ENCODE measurements at regions not wholly inside any gene's neighbourhood (a gene's known extent, or its start where the extent isn't known, plus 50 kb on each side); places are given as distances from the start of the nearest gene placed in this dataset.

- no peak overlapping the region for H3K27ac ChIP-seq (ENCODE audit: low read length)
- intact Hi-C loops (cut with micrococcal nuclease; ENCODE audit: unreplicated experiment) (no loop called here), in situ Hi-C loops (cut with HindIII; ENCODE audit: low pct_unique_long_range_greater_than_20kb, low sequenced_read_pairs) (no loop called here)
- H3K9me3 ChIP-seq (ENCODE audit: control insufficient read depth, insufficient read depth, low read depth, low read length): no peaks in the 10 kb centered on the region
- no peaks in the 10 kb centered on the region for H3K36me3 ChIP-seq (ENCODE audit: control insufficient read depth, insufficient read depth, low read length)
- no peak overlapping the region for H3K4me3 ChIP-seq (ENCODE audit: low read depth in 2 of 2, low read length in 2 of 2)
- no peaks in the 10 kb centered on the region for H3K27me3 ChIP-seq (ENCODE audit: control insufficient read depth, insufficient read depth, low read length)
- DNase-seq (ENCODE audit: low read depth, low spot score) (no peak), ATAC-seq (no peak)
- no peak for TF ChIP-seq TCF7L2 (IDR thresholded peaks at IDR 0.05; ENCODE audit: low read depth, low read length)
- no peak for TF ChIP-seq CTCF (IDR thresholded peaks at IDR 0.05)
- TF ChIP-seq SIN3A (IDR thresholded peaks at IDR 0.05; ENCODE audit: borderline replicate concordance, insufficient read depth, low read depth, low read length): no peak
- no peak for TF ChIP-seq REST (IDR thresholded peaks at IDR 0.05; ENCODE audit: insufficient read depth in 1 of 2, low read depth in 2 of 2, low read length in 1 of 2)
- TF ChIP-seq POLR2AphosphoS5 (IDR thresholded peaks at IDR 0.05; ENCODE audit: low read depth, low read length): no peak
- CTCF ChIA-PET: no interaction called here
- BruUV-seq (replicated peaks): no TSS peak
- H3K4me1 ChIP-seq (ENCODE audit: control insufficient read depth, insufficient read depth, low read length): no peaks in the 10 kb centered on the region
- POLR2A ChIA-PET: no interaction called here
These were observed 360.6 kb upstream of the HNRNPA3 start for GRCh38 chr2:176851889-176852483.

- ATAC-seq (no peak), DNase-seq (ENCODE audit: low read depth, low spot score) (no peak)
- intact Hi-C loops (cut with micrococcal nuclease; ENCODE audit: unreplicated experiment): no loop called here
- Histone ChIP-seq H3K27ac (ENCODE audit: low read length) (no peak overlapping the region), H3K4me3 (ENCODE audit: low read depth in 2 of 2, low read length in 2 of 2) (no peak overlapping the region), H3K9me3 (ENCODE audit: control insufficient read depth, insufficient read depth, low read depth, low read length) (no peaks in the 10 kb centered on the region), H3K36me3 (ENCODE audit: control insufficient read depth, insufficient read depth, low read length) (no peaks in the 10 kb centered on the region), H3K27me3 (ENCODE audit: control insufficient read depth, insufficient read depth, low read length) (no peaks in the 10 kb centered on the region), H3K4me1 (ENCODE audit: control insufficient read depth, insufficient read depth, low read length) (no peaks in the 10 kb centered on the region)
- in situ Hi-C loops (cut with HindIII; ENCODE audit: low pct_unique_long_range_greater_than_20kb, low sequenced_read_pairs): no loop called here
- ChIA-PET POLR2A (no interaction called here), CTCF (no interaction called here)
- TF ChIP-seq TCF7L2 (IDR thresholded peaks at IDR 0.05; ENCODE audit: low read depth, low read length) (no peak), CTCF (IDR thresholded peaks at IDR 0.05) (no peak), REST (IDR thresholded peaks at IDR 0.05; ENCODE audit: insufficient read depth in 1 of 2, low read depth in 2 of 2, low read length in 1 of 2) (no peak), POLR2AphosphoS5 (IDR thresholded peaks at IDR 0.05; ENCODE audit: low read depth, low read length) (no peak), SIN3A (IDR thresholded peaks at IDR 0.05; ENCODE audit: borderline replicate concordance, insufficient read depth, low read depth, low read length) (no peak)
- no TSS peak for BruUV-seq (replicated peaks)
These were observed 359.9 kb upstream of the HNRNPA3 start for GRCh38 chr2:176852667-176853066.
